Lung microvascular endothelial cell (primary cell): ENCODE measurements at regions not wholly inside any gene's neighbourhood (a gene's known extent, or its start where the extent isn't known, plus 50 kb on each side); places are given as distances from the start of the nearest gene placed in this dataset.
"Not testable (repeated sequence)": the region's sequence is repeated elsewhere in the genome, so short reads cannot be mapped to it uniquely, and the experiment has no call there.

ENCODE experiments used
- DNase-seq, 2 donors: peaks; one replicate each; pipeline versions ENCODE4 v3.0.0 to v3.0.0-alpha.2; 2010; ENCODE audit warnings: low read depth in 2 of 2

DNA sequence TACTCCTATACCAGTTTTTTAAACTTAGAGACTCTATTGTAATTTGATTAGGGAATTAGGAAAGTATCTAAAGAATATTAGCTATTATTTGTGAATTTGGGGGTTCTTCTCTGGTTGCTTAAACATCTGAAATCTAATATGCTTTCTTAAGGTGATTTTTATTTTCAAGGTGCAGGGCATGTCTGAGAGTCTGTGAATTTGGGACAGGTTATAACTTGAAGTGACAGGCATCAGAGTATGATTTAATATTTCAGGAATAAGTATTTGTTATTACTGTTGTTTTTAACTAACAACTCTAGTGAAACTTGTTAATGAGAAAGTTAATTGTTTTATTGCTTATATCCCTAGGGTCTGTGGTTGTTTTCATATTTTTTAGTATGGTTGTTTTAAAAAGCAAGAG lies 321.6 kb upstream of the EPHA3 start:
- no peak for DNase-seq

- no peak for DNase-seq
Measured at GRCh38 chr3:88795503-88795902, 311.9 kb upstream of the EPHA3 start.

DNA sequence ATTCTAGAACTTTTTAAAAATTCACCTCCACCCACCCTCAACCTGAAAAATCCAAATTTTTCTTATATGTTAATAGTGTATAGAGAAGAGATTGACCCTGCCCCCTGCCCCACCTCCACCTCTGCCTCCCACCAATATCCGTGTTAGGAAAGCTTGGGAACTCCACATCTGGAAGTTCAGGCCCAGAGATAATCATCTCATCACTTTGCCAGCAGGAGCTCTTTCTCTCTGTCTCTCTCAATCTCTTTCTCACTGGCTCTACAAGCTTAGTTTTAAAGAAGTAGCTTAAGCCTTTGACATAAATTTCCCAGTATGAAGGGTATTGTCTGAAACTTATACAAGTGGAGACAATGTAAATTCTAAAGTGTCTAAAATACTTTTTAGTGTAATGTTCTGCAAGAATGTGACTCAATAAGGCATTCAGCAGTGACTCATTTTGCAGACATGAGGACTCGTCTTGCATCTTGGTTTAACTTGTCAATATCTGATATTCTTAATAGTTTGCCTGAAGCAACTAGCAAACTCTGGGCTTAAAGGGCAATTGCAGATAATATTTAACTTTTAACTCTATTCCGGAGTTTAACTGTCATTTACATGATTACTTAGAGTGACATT lies 299.8 kb upstream of the EPHA3 start:
- DNase-seq, result no peak

DNA sequence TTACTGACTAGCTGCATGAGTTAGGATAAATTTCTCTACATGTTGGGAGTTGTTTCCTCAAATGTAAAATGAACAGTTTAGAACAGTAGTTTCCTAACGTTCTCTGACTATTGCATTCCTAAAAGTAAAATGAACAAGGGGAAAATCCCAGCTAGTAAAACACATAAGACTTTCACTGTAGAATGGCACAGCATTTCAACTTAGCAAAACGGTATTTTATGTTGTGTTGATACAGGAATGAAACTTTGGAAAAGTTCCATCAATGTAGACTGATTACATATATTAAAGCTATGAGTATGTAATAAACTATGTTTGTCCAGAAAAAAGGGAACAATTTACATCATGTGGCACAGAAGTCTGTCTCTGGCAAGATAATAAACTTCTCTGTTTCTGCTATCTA lies 297.4 kb upstream of the EPHA3 start:
- no peak for DNase-seq

DNA sequence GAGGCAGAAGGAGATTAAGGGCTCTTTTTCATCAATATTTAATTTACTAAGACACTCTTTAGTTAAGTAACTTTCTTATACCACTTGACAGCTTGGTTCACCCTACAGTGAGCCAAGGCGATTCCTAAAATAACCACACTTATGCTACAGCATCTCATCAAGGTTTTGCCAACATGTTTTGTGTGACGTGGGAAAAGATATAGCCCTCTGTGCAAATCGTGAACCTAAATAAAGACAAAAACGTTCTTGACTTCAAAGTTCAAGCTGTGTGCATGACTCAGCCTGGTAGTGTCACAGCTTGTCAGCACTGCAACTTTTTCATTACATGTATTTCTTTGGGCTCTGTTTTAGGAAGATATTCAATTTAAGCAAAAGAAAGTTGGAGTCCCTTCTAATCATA lies 297.0 kb upstream of the EPHA3 start:
- DNase-seq, result no peak

DNA sequence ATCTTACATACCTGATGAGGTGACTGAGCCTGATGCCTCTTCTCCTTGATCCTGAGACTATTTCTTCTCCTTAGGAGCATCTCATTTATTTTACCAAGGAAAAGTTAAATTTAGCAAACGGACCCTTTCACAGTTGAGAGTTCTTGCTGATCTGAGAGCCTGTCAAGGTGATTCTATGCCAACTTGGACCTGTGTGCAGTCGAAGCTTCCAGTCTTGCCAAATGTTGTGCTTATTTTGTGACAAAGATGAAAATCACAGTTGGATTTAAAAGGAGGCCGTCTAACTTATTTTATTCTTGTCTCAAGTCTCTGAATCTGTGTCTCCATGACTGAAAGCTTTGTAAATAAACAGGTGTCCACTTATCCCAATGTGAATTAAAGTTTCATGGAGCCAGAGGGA lies 296.3 kb upstream of the EPHA3 start:
- no peak for DNase-seq

GRCh38 chr3:88812576-88812975 lies 294.8 kb upstream of the EPHA3 start:
- DNase-seq, result no peak

GRCh38 chr3:88816445-88816844 lies 291.0 kb upstream of the EPHA3 start:
- DNase-seq, result no peak

DNA sequence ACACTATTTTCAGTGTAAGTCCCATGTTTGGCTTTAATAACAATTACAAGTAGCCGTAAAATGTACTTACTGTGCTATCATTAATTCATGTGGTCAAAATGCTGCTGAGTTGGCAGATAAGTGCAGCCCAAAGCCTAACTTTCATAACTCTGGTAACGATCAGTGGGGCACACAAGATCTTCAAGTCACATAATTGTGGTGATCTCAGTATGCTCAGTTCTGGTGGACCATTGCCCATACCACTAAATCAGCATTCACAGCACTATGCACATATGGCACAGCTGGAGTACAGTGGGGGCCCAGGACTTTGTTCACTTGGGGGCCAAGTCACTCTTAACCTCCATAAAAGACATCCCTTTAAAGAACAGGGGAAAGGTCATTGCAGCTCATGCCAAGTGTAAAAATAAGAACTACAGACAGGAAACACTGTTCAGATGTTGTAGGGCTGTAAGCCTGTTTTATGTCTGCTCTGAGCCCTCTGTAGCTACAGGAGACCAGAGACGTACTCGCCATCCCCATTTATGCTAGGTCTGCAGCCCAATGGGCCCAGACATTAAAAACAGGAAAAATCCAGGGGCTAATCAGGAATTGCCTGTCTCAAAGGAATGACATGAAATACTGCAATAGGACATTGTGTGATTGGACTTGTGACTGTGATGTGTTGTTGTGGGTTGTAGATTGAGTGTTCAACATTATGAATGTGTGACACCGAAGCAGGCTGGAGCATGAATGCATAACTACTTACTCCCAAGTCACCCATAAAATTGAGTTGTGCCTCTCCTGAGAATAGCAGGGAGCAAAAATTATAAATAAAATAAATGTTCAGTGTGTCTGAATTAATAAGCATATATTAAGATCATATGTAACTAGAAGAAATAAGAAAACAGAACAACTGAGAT lies 282.5 kb upstream of the EPHA3 start:
- no peak for DNase-seq

DNA sequence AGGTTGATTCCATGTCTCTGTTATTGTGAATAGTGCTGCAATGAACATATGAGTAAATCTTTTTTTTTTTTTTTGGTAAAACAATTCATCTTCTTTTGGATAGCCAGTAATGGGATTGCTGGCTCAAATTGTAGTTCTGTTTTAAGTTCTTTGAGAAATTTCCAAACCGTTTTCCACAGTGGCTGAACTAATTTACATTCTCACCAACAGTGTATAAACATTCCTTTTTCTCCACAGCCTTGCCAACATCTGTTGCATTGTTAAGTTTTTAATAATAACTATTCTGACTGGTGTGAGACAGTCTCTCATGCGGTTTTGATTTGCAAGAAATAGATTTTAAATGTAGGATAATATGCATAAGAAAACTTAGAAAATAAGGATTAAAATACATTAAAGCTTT lies 279.0 kb upstream of the EPHA3 start:
- no peak for DNase-seq

GRCh38 chr3:88852606-88853005 lies 254.8 kb upstream of the EPHA3 start:
- DNase-seq, result no peak

DNA sequence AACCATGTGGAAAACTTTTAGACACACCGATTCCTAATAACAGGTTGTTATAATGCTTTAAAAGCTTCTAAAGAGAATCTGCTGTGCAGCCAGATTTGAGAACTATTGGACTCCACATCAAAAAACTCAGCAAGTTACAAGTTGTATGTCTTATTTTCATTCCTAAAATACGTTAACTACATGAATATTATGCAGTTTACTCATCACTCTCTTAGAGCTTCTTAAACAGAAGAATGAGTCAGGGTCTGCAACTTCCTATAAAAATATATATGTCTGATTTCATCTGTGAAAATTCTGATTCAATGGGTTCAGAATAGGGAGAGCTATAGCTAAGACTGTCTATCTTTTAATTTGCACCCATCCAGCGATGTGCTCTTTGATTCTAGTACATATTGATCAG lies 244.2 kb upstream of the EPHA3 start:
- DNase-seq, result no peak

GRCh38 chr3:88876724-88877123 lies 230.7 kb upstream of the EPHA3 start:
- DNase-seq, result no peak

- DNase-seq, result no peak
Measured at GRCh38 chr3:88879905-88880304, 227.5 kb upstream of the EPHA3 start.

DNA sequence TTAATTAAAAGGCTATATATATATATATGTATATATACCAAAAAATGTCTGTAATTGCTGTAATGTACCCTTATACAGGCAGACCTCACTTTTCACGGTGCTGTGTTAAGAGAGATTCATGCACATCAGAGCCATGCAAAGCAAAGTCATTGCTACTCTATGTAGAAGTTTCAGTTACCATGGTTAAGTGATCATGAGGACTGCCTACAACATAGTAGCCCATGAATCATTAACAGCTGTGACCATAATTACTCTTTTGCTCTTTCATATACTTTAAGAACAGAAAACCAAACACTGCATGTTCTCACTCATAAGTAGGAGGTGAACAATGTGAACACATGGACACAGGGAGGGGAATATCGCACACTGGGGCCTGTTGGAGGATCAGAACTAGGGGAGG lies 225.3 kb upstream of the EPHA3 start:
- no peak for DNase-seq

GRCh38 chr3:88886624-88887023 lies 220.8 kb upstream of the EPHA3 start:
- not testable (repeated sequence) for DNase-seq

DNA sequence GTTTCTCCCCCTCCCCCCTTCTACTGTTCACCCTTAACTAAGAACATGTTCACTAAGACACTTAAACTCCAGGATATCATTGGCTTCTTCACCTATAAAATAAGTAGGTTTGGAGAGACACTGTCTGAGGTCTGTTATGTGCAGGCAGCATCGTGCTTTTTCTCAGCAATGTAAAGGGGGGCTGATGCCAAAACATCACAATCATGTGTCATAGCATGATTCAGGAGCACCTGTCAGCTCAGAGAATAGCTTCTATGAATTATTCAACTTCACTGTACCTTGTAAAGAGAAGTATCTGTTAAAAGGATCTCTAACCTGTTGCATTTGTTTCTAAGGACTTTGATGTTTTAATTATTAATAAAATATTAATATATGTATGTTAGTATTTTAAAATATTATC lies 211.4 kb upstream of the EPHA3 start:
- no peak for DNase-seq

- no peak for DNase-seq
Measured at GRCh38 chr3:88912294-88912877, 195.0 kb upstream of the EPHA3 start.

DNA sequence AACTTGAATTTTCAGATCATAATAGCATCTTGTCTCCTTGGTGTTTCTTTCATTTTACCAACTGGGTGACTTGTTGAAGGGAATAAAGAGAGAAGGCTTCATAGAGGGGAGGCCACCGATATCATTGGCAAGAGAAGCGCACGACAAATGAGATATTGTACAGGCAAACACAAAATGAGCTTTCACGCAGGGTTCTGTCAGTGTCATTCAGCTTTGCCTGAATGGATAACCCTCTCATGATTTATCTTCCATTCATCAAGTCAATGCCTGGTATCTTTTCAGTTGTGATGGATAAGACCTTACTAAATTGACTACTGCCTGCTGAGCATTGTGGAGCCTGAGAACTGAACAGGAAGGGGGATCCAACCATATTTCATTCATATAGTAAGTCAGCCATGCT lies 188.6 kb upstream of the EPHA3 start:
- no peak for DNase-seq

DNA sequence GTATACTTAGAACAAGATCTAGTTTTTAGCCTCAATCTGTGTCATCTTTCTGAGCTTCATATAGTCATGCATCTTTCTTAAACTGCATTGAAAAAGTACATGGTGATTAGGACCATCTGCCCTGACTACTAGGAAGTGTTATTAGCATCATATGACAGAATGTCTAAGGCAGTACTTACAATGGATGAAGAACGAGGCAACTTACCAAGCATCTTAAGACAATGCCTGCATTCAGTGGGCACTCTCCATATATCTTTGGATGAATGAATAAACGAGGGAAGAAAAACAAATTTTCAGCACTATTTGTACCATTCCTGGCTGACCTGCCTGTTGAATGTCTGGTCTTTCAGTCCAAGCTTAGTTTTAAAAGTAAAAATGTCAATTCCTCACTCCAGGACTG lies 185.4 kb upstream of the EPHA3 start:
- no peak for DNase-seq

- DNase-seq, result no peak
Measured at GRCh38 chr3:88926221-88926620, 181.2 kb upstream of the EPHA3 start.

DNA sequence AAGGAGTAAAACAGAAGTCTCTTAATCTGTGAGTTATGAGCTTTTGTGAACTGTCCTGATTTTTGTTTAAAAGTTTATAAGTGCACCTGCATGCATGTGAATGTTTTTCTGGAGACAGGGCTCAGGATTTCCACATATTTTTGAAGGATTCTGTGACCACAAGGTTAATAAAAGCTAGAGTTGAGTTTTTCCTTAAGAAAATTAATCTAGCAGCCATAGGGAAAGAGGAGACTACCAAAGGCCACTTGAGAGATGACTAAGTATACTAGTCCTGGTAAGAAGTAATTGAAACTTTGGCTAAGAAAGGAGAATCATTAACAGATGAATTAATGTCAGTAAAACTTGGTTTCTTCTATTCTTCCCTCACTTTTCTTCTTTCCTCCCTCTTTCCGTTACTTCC lies 176.8 kb upstream of the EPHA3 start:
- no peak for DNase-seq

GRCh38 chr3:88936831-88937230 lies 170.6 kb upstream of the EPHA3 start:
- no peak for DNase-seq
